Mammary epithelial cell (primary cell): ENCODE measurements at regions not wholly inside any gene's neighbourhood (a gene's known extent, or its start where the extent isn't known, plus 50 kb on each side); places are given as distances from the start of the nearest gene placed in this dataset.

Experiments used
- CTCF ChIP-seq, 2 donors: IDR thresholded peaks in 1 of 2; conservative IDR thresholded peaks in 1 of 2; 2 replicates each; pipeline ENCODE4 v1.5.1; 2011 to 2012; ENCODE audit warnings: inconsistent platforms in 2 of 2, low read length in 2 of 2, mild to moderate bottlenecking in 2 of 2, control low read depth in 1 of 2, low read depth in 1 of 2; ENCODE audit not compliant: insufficient read depth in 1 of 2; ENCODE audit errors: extremely low read depth in 1 of 2
- EZH2 ChIP-seq: IDR thresholded peaks from 2 replicates; pipeline ENCODE4 v1.6.1; 2012; ENCODE audit warnings: low read length, inconsistent platforms, borderline replicate concordance

GRCh38 chr13:85288698-85289097 lies 510.5 kb downstream of the SLITRK6 start:
- TF ChIP-seq CTCF (conservative IDR thresholded peaks at IDR 0.05 in 1 of 2, IDR thresholded peaks at IDR 0.05 in 1 of 2; ENCODE audit: extremely low read depth in 1 of 2, insufficient read depth in 1 of 2, low read depth in 1 of 2, low read length in 2 of 2) = no peak
- no peak for TF ChIP-seq EZH2
